Activated effector memory CD4-positive, alpha-beta T cell treated with anti-CD3 and anti-CD28 coated beads, Interleukin-2, amount 50 U/mL, for 16 hours (primary cell): ENCODE measurements at regions not wholly inside any gene's neighbourhood (a gene's known extent, or its start where the extent isn't known, plus 50 kb on each side); places are given as distances from the start of the nearest gene placed in this dataset.
"Not testable (repeated sequence)": the region's sequence is repeated elsewhere in the genome, so short reads cannot be mapped to it uniquely, and the experiment has no call there.

Source experiments
- DNase-seq: peaks from one replicate; pipeline ENCODE4 v3.0.0-alpha.2; 2020

DNA sequence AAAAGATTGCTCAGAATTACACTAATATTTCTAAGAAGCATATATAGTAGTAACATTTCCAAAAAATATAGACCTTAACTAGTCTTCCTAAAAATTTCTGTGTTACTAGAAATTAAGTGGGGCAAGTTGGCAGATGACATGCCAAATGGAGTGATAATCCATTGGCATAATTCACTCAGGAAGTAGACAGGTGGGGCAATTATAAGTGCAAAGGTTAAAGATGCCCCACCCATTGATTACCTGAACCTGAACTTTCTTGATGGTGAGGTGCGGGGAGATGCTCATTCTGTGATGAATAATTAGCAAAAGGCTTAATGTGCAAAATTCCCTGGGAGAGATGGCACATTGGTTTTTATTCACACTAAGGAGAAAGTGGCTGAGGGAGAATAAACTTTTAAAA, 145.8 kb upstream of the RASGEF1B start:
- DNase-seq = no peak

DNA sequence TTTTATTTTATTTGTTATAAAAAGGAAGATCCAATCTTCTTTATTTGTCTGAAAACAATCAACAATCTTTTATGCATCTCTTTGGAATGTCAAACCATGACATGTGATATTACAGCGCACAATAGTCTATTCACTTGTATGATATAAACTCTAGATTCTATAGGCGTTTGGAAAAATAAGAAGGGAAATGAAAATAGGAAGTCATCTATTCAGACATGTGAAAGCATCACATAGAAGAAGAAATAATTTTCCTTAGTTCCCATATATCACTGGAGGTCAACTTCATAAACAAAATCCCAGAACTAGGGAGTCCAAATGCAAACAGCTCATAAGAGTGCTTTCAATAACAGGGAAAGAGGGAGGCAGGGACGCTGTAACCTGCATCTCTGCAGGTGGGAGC, 139.5 kb upstream of the RASGEF1B start:
- DNase-seq = no peak

- no peak for DNase-seq
Observed at GRCh38 chr4:81609844-81610243, 138.1 kb upstream of the RASGEF1B start.

- DNase-seq = no peak
Observed at GRCh38 chr4:81607950-81608349, 136.2 kb upstream of the RASGEF1B start.

- no peak for DNase-seq
Observed at GRCh38 chr4:81606801-81607501, 135.2 kb upstream of the RASGEF1B start.

GRCh38 chr4:81606166-81606565, 134.5 kb upstream of the RASGEF1B start:
- DNase-seq = no peak

- DNase-seq = no peak
Observed at GRCh38 chr4:81605271-81605670, 133.6 kb upstream of the RASGEF1B start.

GRCh38 chr4:81604683-81605218, 133.0 kb upstream of the RASGEF1B start:
- no peak for DNase-seq

GRCh38 chr4:81602854-81603253, 131.1 kb upstream of the RASGEF1B start:
- no peak for DNase-seq

DNA sequence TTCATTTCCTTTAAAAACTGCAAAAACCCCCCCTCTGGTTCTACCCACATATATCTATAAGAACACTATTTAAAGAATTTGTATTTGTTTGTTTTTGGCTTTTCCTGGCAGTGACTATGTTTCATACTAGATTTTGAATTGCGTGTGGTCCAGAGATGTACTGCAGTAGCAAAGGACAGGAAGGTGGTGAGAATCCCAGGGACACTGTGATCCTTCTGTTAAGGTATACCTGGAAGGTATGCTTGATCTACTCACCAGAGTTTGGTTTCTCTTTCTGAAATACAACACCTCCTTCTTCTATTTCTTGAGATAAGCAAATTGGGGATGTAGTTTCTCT, 129.6 kb upstream of the RASGEF1B start:
- no peak for DNase-seq

DNA sequence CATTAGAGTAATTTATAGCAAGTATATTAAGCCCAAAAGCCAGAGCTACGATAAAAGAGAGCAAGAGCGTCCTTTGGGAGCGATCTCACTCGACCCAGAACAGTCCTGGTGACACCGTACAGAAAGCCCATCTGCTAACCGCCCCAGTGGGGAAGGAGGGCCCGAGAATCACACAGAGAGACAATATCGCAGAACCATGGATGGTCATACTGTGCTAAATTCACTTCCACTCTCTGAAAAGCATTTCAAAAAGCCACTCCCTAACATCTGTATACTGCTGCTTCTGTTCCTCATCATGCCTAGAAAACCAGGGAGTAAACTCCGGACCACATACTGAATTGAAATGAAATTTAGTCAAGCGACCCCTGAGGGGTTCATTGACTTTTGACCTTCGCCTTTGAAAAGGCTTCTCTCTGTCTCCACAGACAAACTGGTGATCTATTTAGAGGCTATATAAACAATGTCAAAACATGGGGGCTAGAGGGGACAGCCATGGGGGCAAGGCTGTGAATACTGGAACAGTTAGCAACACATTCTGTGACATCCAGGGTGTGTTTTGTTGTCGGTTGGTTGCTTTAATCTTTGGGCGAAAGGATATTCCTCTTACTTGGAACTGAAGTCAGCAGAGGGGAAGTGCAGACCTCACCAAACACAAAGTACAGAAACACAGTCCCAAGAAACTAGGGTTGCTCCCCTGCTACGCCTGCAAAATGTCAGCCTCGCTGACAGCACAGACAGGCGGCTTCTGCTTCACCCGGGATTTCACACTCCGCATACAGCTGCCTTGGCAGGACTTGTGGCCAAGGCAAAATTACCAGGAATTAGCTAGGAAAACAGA, 129.0 kb upstream of the RASGEF1B start:
- DNase-seq = no peak

GRCh38 chr4:81599742-81600380, 128.2 kb upstream of the RASGEF1B start:
- DNase-seq = no peak

- no peak for DNase-seq
Observed at GRCh38 chr4:81595798-81596610, 124.3 kb upstream of the RASGEF1B start.

- no peak for DNase-seq
Observed at GRCh38 chr4:81595287-81595686, 123.6 kb upstream of the RASGEF1B start.

GRCh38 chr4:81594490-81595159, 122.9 kb upstream of the RASGEF1B start:
- no peak for DNase-seq

GRCh38 chr4:81592701-81593100, 121.0 kb upstream of the RASGEF1B start:
- DNase-seq = no peak

DNA sequence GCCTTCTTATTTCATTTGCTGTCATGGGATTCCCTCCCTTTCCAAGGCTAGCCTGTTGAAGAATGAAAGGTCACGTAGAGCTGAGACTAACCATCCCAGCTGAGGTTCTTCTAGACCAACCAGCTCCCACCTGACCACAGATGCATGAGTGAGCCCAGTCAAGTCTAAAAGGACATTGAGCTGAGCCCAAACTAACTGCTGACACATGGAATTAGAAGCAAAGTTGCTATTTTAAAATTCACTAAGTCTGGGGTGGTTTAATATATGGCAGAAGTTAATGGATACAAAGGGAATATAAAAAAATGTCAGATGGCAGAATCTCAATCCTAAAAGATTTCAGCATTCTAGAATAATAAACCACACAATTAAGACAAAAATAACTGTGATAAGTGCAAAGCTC, 118.9 kb upstream of the RASGEF1B start:
- DNase-seq = no peak

- DNase-seq = no peak
Observed at GRCh38 chr4:81589262-81589661, 117.6 kb upstream of the RASGEF1B start.

- no peak for DNase-seq
Observed at GRCh38 chr4:81586706-81587105, 115.0 kb upstream of the RASGEF1B start.

- not testable (repeated sequence) for DNase-seq
Observed at GRCh38 chr4:81580994-81581374, 109.3 kb upstream of the RASGEF1B start.

DNA sequence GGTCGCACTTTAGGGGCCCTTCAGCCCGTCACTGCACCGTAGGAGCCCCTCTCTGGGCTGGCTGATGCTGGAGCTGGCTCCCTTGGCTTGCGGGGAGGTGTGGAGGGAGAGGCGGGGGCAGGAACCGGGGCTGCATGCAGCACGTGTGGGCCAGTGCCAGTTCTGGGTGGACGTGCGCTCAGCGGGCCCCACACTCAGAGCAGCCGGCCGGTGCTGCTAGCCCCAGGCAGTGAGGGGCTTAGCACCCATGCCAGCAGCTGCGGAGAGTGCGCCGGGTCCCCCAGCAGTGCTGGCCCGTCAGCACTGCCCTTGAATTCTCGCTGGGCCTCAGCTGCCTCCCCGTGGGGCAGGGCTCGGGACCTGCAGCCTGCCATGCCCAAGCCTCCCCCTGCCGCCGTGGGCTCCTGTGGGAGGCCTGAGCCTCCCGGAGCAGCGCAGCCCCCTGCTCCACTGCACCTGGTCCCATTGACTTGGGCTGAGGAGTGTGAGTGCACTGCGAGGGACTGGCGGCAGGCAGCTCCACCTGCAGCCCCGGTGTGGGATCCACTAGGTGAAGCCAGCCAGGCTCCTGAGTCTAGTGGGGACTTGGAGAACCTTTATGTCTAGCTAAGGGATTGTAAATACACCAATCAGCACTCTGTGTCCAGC, 108.8 kb upstream of the RASGEF1B start:
- DNase-seq = no peak

DNA sequence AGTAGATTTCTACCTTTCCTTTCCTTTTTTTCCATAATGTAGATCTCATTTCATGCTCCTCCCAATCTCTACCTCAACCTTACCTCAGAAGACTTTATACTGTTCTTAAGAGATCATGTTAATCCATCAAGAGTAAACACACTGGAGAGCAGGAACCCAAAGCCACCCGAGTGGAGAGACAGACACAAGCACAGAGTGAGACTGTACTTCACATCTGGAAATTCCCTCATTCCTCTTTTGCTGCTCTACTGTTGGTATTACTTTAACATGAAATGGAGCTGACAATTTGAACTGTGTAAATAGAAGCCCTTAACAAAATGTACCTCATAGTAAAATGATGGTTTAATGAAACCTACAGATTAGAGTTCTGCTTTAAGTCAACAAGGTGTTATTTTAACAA, 105.7 kb upstream of the RASGEF1B start:
- no peak for DNase-seq
